GM12891 (cell line): ENCODE measurements at regions not wholly inside any gene's neighbourhood (a gene's known extent, or its start where the extent isn't known, plus 50 kb on each side); places are given as distances from the start of the nearest gene placed in this dataset.
"Not testable (repeated sequence)": the region's sequence is repeated elsewhere in the genome, so short reads cannot be mapped to it uniquely, and the experiment has no call there.

Experiments
- DNase-seq: peaks from one replicate; pipeline ENCODE4 v3.0.0; 2011; ENCODE audit warnings: low spot score; ENCODE audit not compliant: insufficient read length
- FAIRE-seq: peaks from 2 replicates; lab custom pipeline; 2011; peaks lifted over from hg19 to GRCh38; lab: Jason Lieb, UNC
- PAX5 ChIP-seq: IDR thresholded peaks from 2 replicates; pipeline ENCODE4 v1.6.1; 2011; ENCODE audit warnings: low read length, moderate library complexity, mild to moderate bottlenecking; ENCODE audit not compliant: insufficient read depth, severe bottlenecking
- POLR2A ChIP-seq: IDR thresholded peaks from 2 replicates; pipeline ENCODE4 v1.6.1; 2011; ENCODE audit warnings: low read depth, low read length, control low read depth
- POLR2AphosphoS5 ChIP-seq: IDR thresholded peaks from 2 replicates; pipeline ENCODE4 v1.6.1; 2011; ENCODE audit warnings: low read depth, low read length, control low read depth
- POU2F2 ChIP-seq: IDR thresholded peaks from 2 replicates; pipeline ENCODE4 v1.6.1; 2011; ENCODE audit warnings: low read depth, mild to moderate bottlenecking, control low read depth, low read length, moderate library complexity
- SPI1 ChIP-seq: IDR thresholded peaks from 2 replicates; pipeline ENCODE4 v1.6.1; 2011; ENCODE audit warnings: low read depth, low read length, control low read depth
- TAF1 ChIP-seq: IDR thresholded peaks from 2 replicates; pipeline ENCODE4 v1.6.1; 2011; ENCODE audit warnings: low read depth, low read length, control low read depth

DNA sequence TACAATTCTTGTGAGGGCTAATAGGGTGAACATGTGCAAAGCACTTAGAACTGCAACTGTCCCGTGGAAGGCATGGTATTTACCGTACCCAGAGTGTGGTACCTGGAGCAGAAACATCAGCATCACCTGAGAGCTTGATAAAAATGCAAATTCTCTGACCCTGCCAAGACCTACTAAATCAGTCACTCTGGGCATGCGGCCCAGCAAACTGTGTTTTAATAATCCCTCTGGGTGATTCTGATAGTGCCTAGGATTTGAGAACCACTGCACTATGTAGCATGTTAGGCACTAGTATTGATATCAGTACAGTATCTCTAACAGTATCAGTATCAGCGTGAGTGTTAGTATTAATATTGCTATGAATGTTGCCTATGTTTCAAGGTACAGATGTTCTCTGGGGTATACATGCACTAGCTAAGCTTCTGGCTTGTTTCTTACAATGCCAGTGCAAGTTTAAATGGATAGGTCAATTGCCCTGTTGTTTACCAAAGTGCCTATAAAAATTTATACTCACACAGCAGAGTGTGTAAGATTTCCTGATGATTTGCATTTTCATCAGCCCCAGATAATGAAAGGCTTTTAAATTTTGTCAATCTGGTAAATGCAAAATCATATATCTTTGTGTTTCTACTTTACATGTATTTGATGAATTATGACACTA lies 354.0 kb downstream of the HS3ST1 start:
- DNase-seq (no peak), FAIRE-seq (peak; percentile 16)
- no peak for TF ChIP-seq SPI1
- TF ChIP-seq PAX5: no peak

DNA sequence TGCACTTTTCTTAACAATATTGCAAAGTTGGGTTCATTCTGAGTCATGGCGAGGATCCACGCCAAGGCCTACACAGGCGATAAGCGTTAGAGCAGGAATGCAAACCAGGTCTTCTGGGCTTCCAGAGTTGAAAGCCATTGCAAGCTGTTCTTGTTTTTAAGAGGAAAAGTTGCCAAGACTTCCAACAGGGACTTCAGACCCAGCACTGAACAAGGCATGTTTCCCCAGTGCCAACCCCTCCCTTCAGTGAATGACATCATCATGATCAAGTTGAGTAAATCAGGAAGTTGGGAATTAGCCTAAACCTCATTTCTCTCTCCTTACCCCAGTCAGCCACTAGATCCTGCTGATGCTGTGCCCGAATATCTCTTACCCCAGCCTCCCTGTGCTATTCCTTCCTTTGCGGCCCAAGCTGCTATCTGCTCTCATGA lies 355.1 kb downstream of the HS3ST1 start:
- FAIRE-seq: no peak
- DNase-seq: no peak

DNA sequence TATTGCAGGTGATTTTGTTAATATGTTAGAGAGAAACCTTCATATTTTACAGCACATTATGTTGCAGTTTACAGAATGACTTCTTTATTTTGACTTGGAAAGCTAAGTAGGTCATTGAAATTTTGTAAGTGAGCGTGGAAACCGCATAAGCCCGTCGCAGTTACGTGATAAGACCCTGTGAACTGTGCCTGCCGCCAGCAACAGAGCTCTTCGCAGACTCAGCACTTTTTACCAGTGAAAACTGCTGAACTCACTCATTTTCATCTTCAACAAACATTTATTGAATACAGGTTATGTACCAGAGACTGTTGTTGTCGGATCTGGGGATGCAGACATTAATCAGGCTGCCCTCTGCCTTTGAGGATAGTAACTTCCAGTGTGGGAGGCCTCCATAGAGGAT lies 355.7 kb downstream of the HS3ST1 start:
- no peak for FAIRE-seq
- TF ChIP-seq TAF1: no peak
- TF ChIP-seq SPI1: no peak
- TF ChIP-seq PAX5: no peak
- TF ChIP-seq POLR2AphosphoS5: no peak
- TF ChIP-seq POU2F2: no peak
- no peak for TF ChIP-seq POLR2A
- no peak for DNase-seq

More for the DNA sequence above, 355.1 kb downstream of the HS3ST1 start:
- TF ChIP-seq SPI1: no peak
- TF ChIP-seq PAX5: no peak
- no peak for TF ChIP-seq POU2F2
- no peak for TF ChIP-seq POLR2AphosphoS5
- TF ChIP-seq POLR2A: no peak
- TF ChIP-seq TAF1: no peak

DNA sequence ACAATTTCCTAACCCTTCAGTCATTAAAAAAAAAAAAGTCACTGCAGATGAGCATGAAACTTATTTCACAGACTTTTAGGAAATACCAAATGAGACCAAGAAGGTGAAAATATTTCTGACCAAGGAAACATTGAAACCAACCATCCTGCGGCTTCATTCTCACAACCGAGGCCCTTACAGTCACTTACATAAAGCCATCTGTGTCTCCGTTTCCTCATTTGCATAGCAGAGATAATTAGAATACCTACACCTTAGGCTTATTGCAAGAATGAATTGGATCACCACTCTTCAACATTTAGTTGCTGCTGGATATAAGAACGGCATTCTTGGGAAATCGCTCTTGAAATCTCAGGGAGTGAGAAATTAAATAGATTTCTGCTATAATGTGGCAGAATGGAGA lies 356.2 kb downstream of the HS3ST1 start:
- no peak for TF ChIP-seq POLR2AphosphoS5
- TF ChIP-seq POLR2A: no peak
- TF ChIP-seq TAF1: no peak
- no peak for TF ChIP-seq POU2F2
- TF ChIP-seq SPI1: no peak
- TF ChIP-seq PAX5: no peak
- FAIRE-seq (no peak), DNase-seq (no peak)

DNA sequence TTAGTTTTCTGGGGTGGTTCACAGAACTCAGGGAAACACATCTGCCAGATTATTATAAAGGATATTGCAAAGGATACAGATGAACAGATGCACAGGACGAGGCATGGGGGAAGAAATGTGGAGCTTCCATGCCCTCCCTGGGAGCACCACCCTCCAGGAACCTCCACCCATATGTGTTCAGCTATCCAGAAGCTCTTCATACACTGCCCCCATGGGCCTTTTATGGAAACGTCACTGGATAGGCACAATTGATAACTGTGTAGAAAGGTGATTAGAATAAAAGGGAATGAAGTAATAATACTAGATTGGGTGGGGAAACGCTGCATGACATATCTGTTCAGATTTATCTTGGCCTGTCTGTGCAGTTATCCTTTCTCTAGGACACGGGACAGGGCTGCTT lies 357.9 kb downstream of the HS3ST1 start:
- no peak for FAIRE-seq
- DNase-seq: no peak
- no peak for TF ChIP-seq TAF1
- no peak for TF ChIP-seq POU2F2
- no peak for TF ChIP-seq PAX5
- no peak for TF ChIP-seq POLR2A
- TF ChIP-seq SPI1: no peak
- TF ChIP-seq POLR2AphosphoS5: no peak

DNA sequence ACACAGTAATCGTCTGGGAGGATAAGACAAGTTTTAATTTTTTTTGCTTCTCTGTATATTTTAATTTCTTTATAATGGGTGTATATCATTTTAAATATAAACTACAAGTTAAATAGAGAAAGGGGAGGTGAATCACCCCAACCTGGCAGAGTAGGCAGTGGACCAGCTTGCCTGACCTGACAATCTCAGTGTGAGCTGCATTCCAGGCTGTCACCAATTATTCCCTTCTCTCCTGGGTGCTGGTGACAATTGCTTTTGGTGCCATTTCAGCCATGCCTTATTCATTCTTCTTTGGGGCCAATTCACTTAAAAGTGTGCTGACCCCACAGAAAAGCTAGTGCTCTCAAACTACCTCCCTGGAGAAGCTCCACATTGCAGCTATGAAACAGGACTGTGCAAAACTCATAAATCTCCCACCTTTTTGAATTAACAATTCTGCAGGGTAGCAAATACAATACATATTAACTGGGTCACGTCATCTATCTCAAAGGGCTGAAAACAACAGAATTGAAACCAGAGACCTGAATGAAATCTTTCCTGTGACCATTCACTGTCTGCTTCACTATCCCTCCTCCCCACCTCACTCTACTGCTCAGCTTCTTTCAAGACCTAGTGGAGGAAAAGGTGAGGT lies 359.0 kb downstream of the HS3ST1 start:
- no peak for TF ChIP-seq POLR2A
- no peak for TF ChIP-seq POU2F2
- TF ChIP-seq TAF1: no peak
- no peak for TF ChIP-seq SPI1
- TF ChIP-seq PAX5: no peak
- no peak for TF ChIP-seq POLR2AphosphoS5
- DNase-seq (no peak), FAIRE-seq (no peak)

DNA sequence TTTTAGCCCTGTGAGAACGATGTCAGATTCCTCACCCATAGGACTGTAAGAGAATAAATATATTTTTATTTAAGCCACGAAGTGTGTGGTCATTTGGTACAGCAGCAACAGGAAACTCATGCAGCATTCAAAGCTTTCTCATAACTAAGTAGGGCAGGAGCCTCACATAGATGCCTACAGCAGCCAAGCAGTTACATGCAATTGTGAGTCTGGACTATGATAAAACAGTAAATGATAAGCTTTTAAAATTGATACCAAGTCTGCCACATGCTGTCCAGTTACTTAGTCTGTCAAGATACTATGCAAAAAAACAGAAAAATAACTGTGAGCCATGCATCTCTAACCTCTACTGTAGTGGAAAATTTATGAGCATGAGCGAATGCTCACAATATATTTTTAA lies 359.6 kb downstream of the HS3ST1 start:
- no peak for TF ChIP-seq TAF1
- TF ChIP-seq POU2F2: no peak
- TF ChIP-seq POLR2A: no peak
- no peak for TF ChIP-seq PAX5
- TF ChIP-seq POLR2AphosphoS5: no peak
- TF ChIP-seq SPI1: no peak
- DNase-seq: no peak
- no peak for FAIRE-seq

DNA sequence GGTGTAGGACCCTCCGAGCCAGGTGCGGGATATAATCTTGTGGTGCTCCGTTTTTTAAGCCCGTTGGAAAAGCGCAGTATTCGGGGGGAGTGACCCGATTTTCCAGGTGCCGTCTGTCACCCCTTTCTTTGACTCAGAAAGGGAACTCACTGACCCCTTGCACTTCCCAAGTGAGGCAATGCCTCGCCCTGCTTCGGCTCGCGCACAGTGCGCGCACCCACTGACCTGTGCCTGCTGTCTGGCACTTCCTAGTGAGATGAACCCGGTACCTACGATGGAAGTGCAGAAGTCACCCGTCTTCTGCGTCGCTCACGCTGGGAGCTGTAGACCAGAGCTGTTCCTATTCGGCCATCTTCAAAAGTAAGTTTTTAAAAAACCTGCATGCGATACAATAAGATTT lies 362.1 kb downstream of the HS3ST1 start:
- DNase-seq, FAIRE-seq: not testable (repeated sequence)

DNA sequence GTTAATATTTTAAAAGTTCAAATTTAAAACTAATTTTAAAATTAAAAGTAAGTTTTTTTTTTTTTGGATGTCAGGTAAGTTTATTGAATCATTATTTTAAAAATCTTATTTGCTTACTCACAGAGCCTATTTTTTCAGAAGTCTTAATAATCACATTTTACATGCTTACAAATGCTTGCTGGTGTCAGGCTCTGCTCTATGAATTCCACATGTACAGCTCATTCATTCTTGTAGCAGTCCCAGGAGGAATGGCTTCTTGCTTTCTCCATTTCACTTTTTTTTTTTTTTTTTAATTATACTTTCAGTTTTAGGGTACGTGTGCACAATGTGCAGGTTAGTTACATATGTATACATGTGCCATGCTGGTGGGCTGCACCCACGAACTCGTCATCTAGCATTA lies 368.1 kb downstream of the HS3ST1 start:
- not testable (repeated sequence) for DNase-seq, FAIRE-seq

DNA sequence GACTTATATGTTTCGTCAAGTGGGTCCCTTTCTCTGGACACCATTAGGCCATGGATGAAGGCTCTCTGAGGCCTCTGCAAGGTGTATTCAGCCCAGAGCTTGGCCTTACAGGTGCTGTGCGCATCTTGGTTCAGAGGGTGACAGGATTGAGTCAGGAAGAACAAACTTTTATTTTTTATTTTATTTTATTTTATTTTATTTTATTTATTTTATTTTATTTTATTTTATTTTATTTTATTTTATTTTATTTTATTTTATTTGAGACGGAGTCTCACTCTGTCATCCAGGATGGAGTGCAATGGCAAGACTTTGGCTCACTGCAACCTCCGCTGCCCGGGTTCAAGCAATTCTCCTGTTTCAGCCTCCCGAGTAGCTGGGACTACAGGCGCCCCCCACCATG lies 370.4 kb upstream of the CLNK start:
- FAIRE-seq, DNase-seq: not testable (repeated sequence)

DNA sequence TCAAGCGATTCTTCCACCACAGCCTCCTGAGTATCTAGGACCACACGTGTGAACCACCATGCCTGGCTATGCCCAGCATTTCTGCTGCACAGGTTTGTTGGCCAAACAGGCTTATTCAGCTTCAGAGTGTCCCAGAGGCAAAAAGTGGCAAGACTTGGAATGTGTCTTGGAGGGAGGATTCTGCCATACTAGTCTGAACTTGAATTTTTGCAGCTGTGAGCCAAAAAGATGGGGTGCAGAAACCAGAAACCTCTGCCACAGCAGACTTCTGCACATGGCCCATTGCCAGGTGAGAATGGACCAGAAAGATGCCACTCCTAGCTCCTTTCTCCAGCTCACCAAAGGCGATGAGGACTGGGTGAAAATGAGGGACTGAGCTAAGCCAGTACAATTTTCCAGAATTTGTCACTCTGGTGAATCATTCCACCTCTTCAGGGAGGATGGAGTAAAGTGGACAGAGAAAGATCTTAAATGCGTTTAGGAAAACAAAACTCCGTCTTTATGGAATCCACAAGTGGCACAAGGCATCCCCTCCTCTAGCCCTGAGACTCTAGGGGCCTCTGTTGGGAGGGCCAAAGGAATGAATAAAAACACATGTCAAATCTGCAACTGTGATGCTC lies 369.1 kb upstream of the CLNK start:
- TF ChIP-seq POLR2A (no peak), POLR2AphosphoS5 (no peak), PAX5 (no peak), TAF1 (no peak), POU2F2 (no peak), SPI1 (no peak)
- DNase-seq (no peak), FAIRE-seq (no peak)
